Pancreas (tissue), 10 donors: ENCODE measurements at regions not wholly inside any gene's neighbourhood (a gene's known extent, or its start where the extent isn't known, plus 50 kb on each side); places are given as distances from the start of the nearest gene placed in this dataset.

Experiments used
- ATAC-seq, 4 donors: fragments of 200-7000 bp; cut with Tn5 transposase; one replicate each; pipeline versions ENCODE4 v1.8.0 to v1.9.1; 2020; ENCODE audit warnings: mild to moderate bottlenecking in 4 of 4, moderate library complexity in 4 of 4
- DNase-seq, 6 donors: peaks; one replicate each; pipeline ENCODE4 v3.0.0-alpha.2; 2020
- FAIRE-seq: peaks from 2 replicates; lab custom pipeline; 2012; peaks lifted over from hg19 to GRCh38; lab: Jason Lieb, UNC
- H3K27ac ChIP-seq, 4 donors: fragments of 200-600 bp; sonication (generic); 1 replicate in 3 of 4; 2 replicates in 1 of 4; pipeline versions ENCODE4 v1.5.0 to v1.8.0; 2020
- H3K27me3 ChIP-seq, 4 donors: fragments of 200-600 bp; one replicate each; pipeline ENCODE4 v1.8.0; 2021
- H3K36me3 ChIP-seq, 3 donors: fragments of 200-600 bp; sonication (generic) in 1 of 3; one replicate each; pipeline versions ENCODE4 v1.5.0 to v1.8.0; 2020 to 2021
- H3K4me1 ChIP-seq, 3 donors: fragments of 200-600 bp; one replicate each; pipeline ENCODE4 v1.8.0; 2021
- H3K4me3 ChIP-seq, 4 donors: fragments of 200-600 bp; sonication (generic) in 2 of 4; one replicate each; pipeline versions ENCODE4 v1.5.0 to v1.8.0; 2020 to 2021
- H3K9me3 ChIP-seq, 4 donors: fragments of 200-600 bp; one replicate each; pipeline ENCODE4 v1.8.0; 2021
- WGBS, 2 donors: extraction: QIAGEN DNeasy Blood & Tissue Kit; methylation state at CpG; one replicate each; pipeline ENCODE4 v1.1.7; 2013; 5-methylcytosine and 5-hydroxymethylcytosine counted together
- intact Hi-C, 3 donors: fragments of 100-400 bp; cut with DNase I; formaldehyde crosslinking; loops; one replicate each; pipeline versions ENCODE4 v1.11.1 to v1.14.2; 2022
- TF ChIP-seq, protein P1 (sequence below), 4 donors: fragments of 200-600 bp; sonication (generic) in 3 of 4; IDR thresholded peaks; one replicate each; pipeline versions ENCODE4 v1.5.0 to v1.8.0; 2021; ENCODE audit warnings: antibody characterized with exemption in 4 of 4
- donor health status: healthy with polysubstance abuse.
- donor health status: DM: no; HTN: no; CAD: no; lungs with moderate emphysema.
- donor health status: DM: no; HTN: no; CAD: no.
- donor health status: control.
- donor health status: control.
- donor health status: Bipolar disorder and iron deficiency.
- donor health status: DM: yes; HTN: yes; CAD: no.
- donor health status: DM: no; HTN: no; CAD: no.
- donor health status: DM: no; HTN: no; CAD: no.
- donor health status: DM: yes; HTN: yes; CAD: no.

DNA sequence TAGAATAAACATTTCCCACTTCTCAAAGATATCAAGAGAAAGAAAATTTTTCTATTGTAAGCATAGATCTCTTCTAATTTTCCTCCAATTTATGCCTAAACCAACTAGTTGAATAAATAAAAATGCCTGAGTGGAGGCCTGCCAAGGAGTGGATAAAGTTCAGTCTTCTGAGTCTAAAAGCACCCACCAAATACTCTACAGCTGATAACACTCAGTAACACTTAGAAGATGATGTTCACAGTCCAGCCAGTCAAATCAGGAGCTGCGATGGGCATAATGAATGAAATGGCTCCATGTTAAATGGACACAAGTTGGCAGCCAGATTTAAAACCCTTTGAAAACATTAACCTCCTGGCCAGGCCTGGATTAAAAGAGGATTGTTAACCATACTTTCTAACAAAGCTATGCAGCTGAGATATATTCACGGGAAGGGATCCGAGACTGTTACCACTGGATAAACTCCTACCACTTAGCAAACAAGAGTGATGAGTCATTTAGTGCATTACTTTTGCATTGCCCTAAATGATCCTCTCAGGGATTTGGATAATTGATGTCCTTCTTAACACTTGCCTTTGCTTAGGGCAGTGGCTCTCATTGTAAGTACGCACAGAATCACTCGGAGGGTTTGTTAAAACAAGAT is 63.7 kb upstream of the CCDC112 start:
- FAIRE-seq, result no peak
- Histone ChIP-seq H3K27me3 (no peaks in the 10 kb centered on the region), H3K4me1 (no peaks in the 10 kb centered on the region), H3K4me3 (no peak overlapping the region), H3K9me3 (no peaks in the 10 kb centered on the region), H3K36me3 (no peaks in the 10 kb centered on the region), H3K27ac (no peak overlapping the region)
- no peak for ATAC-seq
- intact Hi-C loops, result no loop called here
- 76 to 81% methylated on average over 5 of the region's 5 CpGs for WGBS, 2 donors
- TF ChIP-seq, protein P1, sequence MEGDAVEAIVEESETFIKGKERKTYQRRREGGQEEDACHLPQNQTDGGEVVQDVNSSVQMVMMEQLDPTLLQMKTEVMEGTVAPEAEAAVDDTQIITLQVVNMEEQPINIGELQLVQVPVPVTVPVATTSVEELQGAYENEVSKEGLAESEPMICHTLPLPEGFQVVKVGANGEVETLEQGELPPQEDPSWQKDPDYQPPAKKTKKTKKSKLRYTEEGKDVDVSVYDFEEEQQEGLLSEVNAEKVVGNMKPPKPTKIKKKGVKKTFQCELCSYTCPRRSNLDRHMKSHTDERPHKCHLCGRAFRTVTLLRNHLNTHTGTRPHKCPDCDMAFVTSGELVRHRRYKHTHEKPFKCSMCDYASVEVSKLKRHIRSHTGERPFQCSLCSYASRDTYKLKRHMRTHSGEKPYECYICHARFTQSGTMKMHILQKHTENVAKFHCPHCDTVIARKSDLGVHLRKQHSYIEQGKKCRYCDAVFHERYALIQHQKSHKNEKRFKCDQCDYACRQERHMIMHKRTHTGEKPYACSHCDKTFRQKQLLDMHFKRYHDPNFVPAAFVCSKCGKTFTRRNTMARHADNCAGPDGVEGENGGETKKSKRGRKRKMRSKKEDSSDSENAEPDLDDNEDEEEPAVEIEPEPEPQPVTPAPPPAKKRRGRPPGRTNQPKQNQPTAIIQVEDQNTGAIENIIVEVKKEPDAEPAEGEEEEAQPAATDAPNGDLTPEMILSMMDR (IDR thresholded peaks at IDR 0.05), result no peak
- no peak for DNase-seq

DNA sequence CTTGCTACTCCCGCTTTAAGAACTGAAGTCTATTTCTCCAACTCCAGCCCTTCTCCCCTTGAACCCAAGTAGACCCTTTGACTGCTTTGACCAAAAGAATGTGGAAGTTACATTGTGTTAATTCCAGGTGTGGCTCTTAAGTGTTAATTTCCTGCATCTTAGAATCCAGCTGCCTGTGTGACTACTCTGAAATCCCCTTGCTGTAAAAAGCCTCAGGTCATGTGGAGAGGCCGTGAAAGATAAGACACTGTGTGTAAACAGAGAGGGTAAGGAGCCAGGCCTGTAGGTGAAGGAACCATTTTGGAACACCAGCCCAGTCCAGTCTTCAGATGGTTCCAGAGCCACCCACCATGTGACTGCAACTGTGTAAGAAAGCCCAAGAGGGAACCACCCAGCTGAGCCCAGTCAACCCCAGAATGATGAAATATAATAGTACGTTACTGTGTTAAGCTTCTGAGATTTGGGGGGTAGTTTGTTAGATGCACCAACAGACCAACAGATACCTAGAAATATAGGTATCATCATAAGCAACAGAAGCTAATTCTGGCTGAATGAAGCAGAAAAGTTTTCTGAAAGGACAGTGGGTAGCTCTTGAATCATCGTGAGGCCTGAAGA is 59.4 kb upstream of the CCDC112 start:
- Histone ChIP-seq H3K27ac (no peak overlapping the region), H3K36me3 (no peaks in the 10 kb centered on the region), H3K4me1 (no peaks in the 10 kb centered on the region), H3K4me3 (no peak overlapping the region), H3K9me3 (no peaks in the 10 kb centered on the region), H3K27me3 (no peaks in the 10 kb centered on the region)
- intact Hi-C loops, result no loop called here
- no peak for ATAC-seq
- FAIRE-seq, result no peak
- no peak for DNase-seq
- TF ChIP-seq, protein P1 (IDR thresholded peaks at IDR 0.05), result no peak
- WGBS, 2 donors, result 78 to 80% methylated on average over 4 of the region's 4 CpGs

DNA sequence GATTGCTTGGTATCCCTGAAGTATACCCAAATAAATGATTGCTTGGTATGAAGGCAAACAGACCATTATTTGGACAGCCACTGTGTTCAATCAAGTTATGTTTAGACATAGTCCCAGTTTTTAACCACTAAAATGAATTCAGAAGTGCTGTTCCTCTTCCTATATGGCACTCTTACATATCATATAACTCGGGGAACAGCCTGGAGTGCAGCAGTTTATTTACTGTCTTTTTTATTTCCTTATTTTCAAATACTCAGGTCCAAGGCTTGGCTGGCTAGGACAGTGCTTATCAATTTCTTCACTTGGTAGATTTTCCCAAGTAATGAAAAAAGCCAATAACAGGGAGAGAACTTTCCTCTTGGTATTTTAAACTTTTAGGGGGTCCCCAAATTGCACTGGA is 58.6 kb upstream of the CCDC112 start:
- H3K9me3 ChIP-seq, result no peaks in the 10 kb centered on the region
- no peak for DNase-seq
- H3K27ac ChIP-seq, result no peak overlapping the region
- H3K4me1 ChIP-seq, result peaks cover 0 to 2% (median 0%) of the 10 kb centered on the region in 3 donors
- WGBS, 2 donors, result 40 to 43% methylated on average over 1 of the region's 1 CpG
- no peaks in the 10 kb centered on the region for H3K36me3 ChIP-seq
- H3K27me3 ChIP-seq, result no peaks in the 10 kb centered on the region
- H3K4me3 ChIP-seq, result no peak overlapping the region
- FAIRE-seq, result no peak
- TF ChIP-seq, protein P1 (IDR thresholded peaks at IDR 0.05), result no peak
- no peak for ATAC-seq
- intact Hi-C loops, result no loop called here

DNA sequence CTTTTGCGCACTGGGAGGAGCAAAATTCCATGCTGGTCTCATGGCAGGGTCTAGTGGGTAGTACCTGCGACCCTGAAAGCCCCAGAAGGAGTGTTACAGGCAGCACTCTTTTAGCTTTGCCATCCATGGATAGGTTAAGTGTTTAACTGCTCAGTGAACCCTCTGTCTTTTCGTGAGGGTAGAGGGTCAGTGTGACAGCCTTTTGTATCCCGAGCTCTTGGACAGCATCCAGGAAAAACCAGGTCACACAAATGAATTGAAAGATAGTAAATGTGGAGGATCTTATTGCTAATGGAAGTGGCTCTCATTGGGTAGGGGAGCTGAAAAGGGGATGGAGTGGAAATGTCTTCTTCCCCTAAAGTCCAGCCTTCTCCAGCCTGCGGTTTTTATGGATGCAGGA is 57.8 kb upstream of the CCDC112 start:
- Histone ChIP-seq H3K36me3 (no peaks in the 10 kb centered on the region), H3K27me3 (no peaks in the 10 kb centered on the region), H3K4me3 (no peak overlapping the region), H3K9me3 (no peaks in the 10 kb centered on the region), H3K27ac (no peak overlapping the region), H3K4me1 (peaks cover 2 to 7% (median 6%) of the 10 kb centered on the region in 3 donors)
- ATAC-seq (no peak), DNase-seq (no peak), FAIRE-seq (no peak)
- intact Hi-C loops, result no loop called here
- 52 to 61% methylated on average over 5 of the region's 5 CpGs for WGBS, 2 donors
- TF ChIP-seq, protein P1 (IDR thresholded peaks at IDR 0.05), result no peak

DNA sequence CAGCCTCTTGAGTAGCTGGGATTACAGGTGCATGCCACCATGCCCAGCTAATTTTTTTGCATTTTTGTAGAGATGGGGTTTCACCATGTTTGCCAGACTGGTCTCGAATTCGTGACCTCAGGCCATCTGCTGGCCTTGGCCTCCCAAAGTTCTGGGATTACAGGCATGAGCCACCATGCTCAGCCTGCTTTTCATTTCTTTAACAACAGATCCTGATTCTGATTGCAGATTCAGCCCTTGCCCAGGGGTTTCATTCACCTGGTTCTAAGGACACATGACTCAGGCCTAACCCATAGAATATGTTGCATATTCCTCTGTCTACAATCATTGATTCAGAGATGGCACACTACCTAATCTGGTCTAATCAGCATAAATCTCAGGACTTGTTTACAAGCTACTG is 56.1 kb upstream of the CCDC112 start:
- peaks cover 6 to 15% (median 9%) of the 10 kb centered on the region in 3 donors for H3K4me1 ChIP-seq
- ATAC-seq, result no peak
- WGBS, 2 donors, result 89 to 97% methylated on average over 2 of the region's 2 CpGs
- TF ChIP-seq, protein P1 (IDR thresholded peaks at IDR 0.05), result no peak
- no peaks in the 10 kb centered on the region for H3K27me3 ChIP-seq
- no peak for DNase-seq
- no peak for FAIRE-seq
- H3K36me3 ChIP-seq, result no peaks in the 10 kb centered on the region
- no peaks in the 10 kb centered on the region for H3K9me3 ChIP-seq
- H3K27ac ChIP-seq, result no peak overlapping the region
- intact Hi-C loops, result no loop called here
- H3K4me3 ChIP-seq, result no peak overlapping the region
